ENCODE measurements at regions not wholly inside any gene's neighbourhood (a gene's known extent, or its start where the extent isn't known, plus 50 kb on each side); places are given as distances from the start of the nearest gene placed in this dataset.
"Not testable (repeated sequence)": the region's sequence is repeated elsewhere in the genome, so short reads cannot be mapped to it uniquely, and the experiment has no call there.

- Histone ChIP-seq H3K4me2 (ENCODE audit: low read length) (no peak overlapping the region), H3K4me3 (ENCODE audit: low read depth, low read length, poor library complexity, severe bottlenecking) (no peak overlapping the region), H3K79me2 (ENCODE audit: insufficient read depth, low read depth, low read length) (no peaks in the 10 kb centered on the region), H3K9me3 (ENCODE audit: low read length) (no peaks in the 10 kb centered on the region), H3K4me1 (ENCODE audit: insufficient read depth, low read length, poor library complexity, severe bottlenecking) (no peaks in the 10 kb centered on the region), H3K36me3 (ENCODE audit: insufficient read depth, low read length) (no peaks in the 10 kb centered on the region), H2AFZ (ENCODE audit: low read length) (no peak overlapping the region), H3K27ac (ENCODE audit: low read depth, low read length, poor library complexity, severe bottlenecking) (no peak overlapping the region), H4K20me1 (ENCODE audit: insufficient read depth, low read length) (no peaks in the 10 kb centered on the region), H3K9me2 (ENCODE audit: insufficient read depth, low read length) (no peaks in the 10 kb centered on the region)
- no TSS peak for BruUV-seq (replicated peaks)
- ChIA-PET CTCF (ENCODE audit: unreplicated experiment) (no interaction called here), POLR2A (interaction anchor here (0.6 to 0.8 kb wide), 2 partner anchors 9 to 211 kb away, joined by 3 read pairs; no protein-coding TSS in a partner anchor)
- intact Hi-C loops (cut with micrococcal nuclease; ENCODE audit: unreplicated experiment): no loop called here
- TF ChIP-seq CTCF (conservative IDR thresholded peaks at IDR 0.05; ENCODE audit: low read length) (no peak), EZH2phosphoT487 (IDR thresholded peaks at IDR 0.05; ENCODE audit: borderline replicate concordance, low read depth, low read length) (no peak)
- no peak for DNase-seq (ENCODE audit: low spot score)
Measured at GRCh38 chr7:148515728-148516695, 74.6 kb upstream of the C7orf33 start.

GRCh38 chr7:148519386-148519785, 71.2 kb upstream of the C7orf33 start:
- H4K20me1 ChIP-seq (ENCODE audit: insufficient read depth, low read length); H3K36me3 ChIP-seq (ENCODE audit: insufficient read depth, low read length); intact Hi-C loops (cut with micrococcal nuclease; ENCODE audit: unreplicated experiment); H3K9me3 ChIP-seq (ENCODE audit: low read length); H3K9me2 ChIP-seq (ENCODE audit: insufficient read depth, low read length); H2AFZ ChIP-seq (ENCODE audit: low read length); DNase-seq (ENCODE audit: low spot score); BruUV-seq (replicated peaks); H3K4me2 ChIP-seq (ENCODE audit: low read length); H3K27ac ChIP-seq (ENCODE audit: low read depth, low read length, poor library complexity, severe bottlenecking); H3K4me1 ChIP-seq (ENCODE audit: insufficient read depth, low read length, poor library complexity, severe bottlenecking); CTCF ChIA-PET (ENCODE audit: unreplicated experiment); H3K4me3 ChIP-seq (ENCODE audit: low read depth, low read length, poor library complexity, severe bottlenecking); H3K79me2 ChIP-seq (ENCODE audit: insufficient read depth, low read depth, low read length): not testable (repeated sequence)
- POLR2A ChIA-PET: interaction anchor here (0.5 to 0.6 kb wide), 2 partner anchors 86 to 447 kb away, joined by 3 to 5 read pairs; no protein-coding TSS in a partner anchor

GRCh38 chr7:148521271-148521670, 69.3 kb upstream of the C7orf33 start:
- no peak for DNase-seq (ENCODE audit: low spot score)
- CTCF ChIA-PET (ENCODE audit: unreplicated experiment): no interaction called here
- no peaks in the 10 kb centered on the region for H3K79me2 ChIP-seq (ENCODE audit: insufficient read depth, low read depth, low read length)
- H2AFZ ChIP-seq (ENCODE audit: low read length): no peak overlapping the region
- intact Hi-C loops (cut with micrococcal nuclease; ENCODE audit: unreplicated experiment): no loop called here
- POLR2A ChIA-PET: no interaction called here
- H3K4me2 ChIP-seq (ENCODE audit: low read length): no peak overlapping the region
- H3K9me2 ChIP-seq (ENCODE audit: insufficient read depth, low read length): no peaks in the 10 kb centered on the region
- H3K4me1 ChIP-seq (ENCODE audit: insufficient read depth, low read length, poor library complexity, severe bottlenecking): no peaks in the 10 kb centered on the region
- no TSS peak for BruUV-seq (replicated peaks)
- H3K9me3 ChIP-seq (ENCODE audit: low read length): no peaks in the 10 kb centered on the region
- H4K20me1 ChIP-seq (ENCODE audit: insufficient read depth, low read length): no peaks in the 10 kb centered on the region
- no peak overlapping the region for H3K27ac ChIP-seq (ENCODE audit: low read depth, low read length, poor library complexity, severe bottlenecking)
- no peak overlapping the region for H3K4me3 ChIP-seq (ENCODE audit: low read depth, low read length, poor library complexity, severe bottlenecking)
- TF ChIP-seq EZH2phosphoT487 (IDR thresholded peaks at IDR 0.05; ENCODE audit: borderline replicate concordance, low read depth, low read length) (no peak), CTCF (conservative IDR thresholded peaks at IDR 0.05; ENCODE audit: low read length) (no peak)
- no peaks in the 10 kb centered on the region for H3K36me3 ChIP-seq (ENCODE audit: insufficient read depth, low read length)

Data from OCI-LY7 (cell line).